Left hindlimb (tissue), 1 donor: ENCODE measurements at regions not wholly inside any gene's neighbourhood (a gene's known extent, or its start where the extent isn't known, plus 50 kb on each side); places are given as distances from the start of the nearest gene placed in this dataset.

Experiments
- DNase-seq: peaks from one replicate; pipeline ENCODE4 v3.0.0-alpha.2; 2018

GRCh38 chr2:138105358-138105757, 141.1 kb downstream of the HNMT start:
- no peak for DNase-seq

GRCh38 chr2:138106606-138107005, 142.3 kb downstream of the HNMT start:
- no peak for DNase-seq

- no peak for DNase-seq
These were observed 143.0 kb downstream of the HNMT start for GRCh38 chr2:138107288-138107687.

- no peak for DNase-seq
These were observed 146.3 kb downstream of the HNMT start for GRCh38 chr2:138110453-138111083.

GRCh38 chr2:138112536-138112935, 148.3 kb downstream of the HNMT start:
- DNase-seq = no peak

- DNase-seq = no peak
These were observed 149.7 kb downstream of the HNMT start for GRCh38 chr2:138113871-138114525.

GRCh38 chr2:138115666-138116065, 151.4 kb downstream of the HNMT start:
- no peak for DNase-seq

- no peak for DNase-seq
These were observed 152.2 kb downstream of the HNMT start for GRCh38 chr2:138116456-138116855.

- DNase-seq = no peak
These were observed 157.7 kb downstream of the HNMT start for GRCh38 chr2:138121666-138122661.

GRCh38 chr2:138122891-138123290, 158.6 kb downstream of the HNMT start:
- DNase-seq = no peak

- DNase-seq = no peak
These were observed 159.5 kb downstream of the HNMT start for GRCh38 chr2:138123741-138124140.

GRCh38 chr2:138124521-138124920, 160.2 kb downstream of the HNMT start:
- no peak for DNase-seq

- DNase-seq = no peak
These were observed 161.3 kb downstream of the HNMT start for GRCh38 chr2:138125306-138126288.

GRCh38 chr2:138132108-138132507, 167.8 kb downstream of the HNMT start:
- no peak for DNase-seq

- DNase-seq = no peak
These were observed 173.7 kb downstream of the HNMT start for GRCh38 chr2:138137949-138138348.

GRCh38 chr2:138147796-138148195, 183.5 kb downstream of the HNMT start:
- no peak for DNase-seq

GRCh38 chr2:138155304-138155703, 191.0 kb downstream of the HNMT start:
- no peak for DNase-seq

GRCh38 chr2:138157372-138157771, 193.1 kb downstream of the HNMT start:
- no peak for DNase-seq

- DNase-seq = no peak
These were observed 206.2 kb downstream of the HNMT start for GRCh38 chr2:138170485-138170884.

GRCh38 chr2:138171244-138171643, 207.0 kb downstream of the HNMT start:
- no peak for DNase-seq

GRCh38 chr2:138175066-138175465, 210.8 kb downstream of the HNMT start:
- DNase-seq = no peak

- DNase-seq = no peak
These were observed 212.7 kb downstream of the HNMT start for GRCh38 chr2:138176862-138177439.
